Ascending aorta (tissue), 2 donors: ENCODE measurements at regions not wholly inside any gene's neighbourhood (a gene's known extent, or its start where the extent isn't known, plus 50 kb on each side); places are given as distances from the start of the nearest gene placed in this dataset.

ENCODE experiments used
- DNase-seq, 2 donors: peaks; one replicate each; pipeline ENCODE4 v3.0.0-alpha.2; 2019; ENCODE audit warnings: low spot score in 2 of 2
- H3K27ac ChIP-seq, 2 donors: fragments of 200-600 bp; sonication (generic); one replicate each; pipeline ENCODE4 v1.5.1; 2016 to 2017; ENCODE audit warnings: mild to moderate bottlenecking in 1 of 2
- H3K27me3 ChIP-seq: fragments of 200-600 bp; sonication (generic); one replicate; pipeline ENCODE4 v1.5.1; 2017
- H3K36me3 ChIP-seq, 2 donors: fragments of 200-600 bp; sonication (generic); one replicate each; pipeline ENCODE4 v1.5.1; 2016
- H3K4me1 ChIP-seq, 2 donors: fragments of 200-600 bp; sonication (generic); one replicate each; pipeline ENCODE4 v1.5.1; 2016 to 2017; ENCODE audit warnings: mild to moderate bottlenecking in 1 of 2
- H3K4me3 ChIP-seq, 2 donors: fragments of 200-600 bp; sonication (generic); one replicate each; pipeline ENCODE4 v1.5.1; 2016 to 2017; ENCODE audit warnings: mild to moderate bottlenecking in 1 of 2
- H3K9me3 ChIP-seq, 2 donors: fragments of 200-600 bp; sonication (generic); one replicate each; pipeline ENCODE4 v1.5.1; 2016
- intact Hi-C: fragments of 100-400 bp; cut with DNase I; formaldehyde crosslinking; loops from one replicate; pipeline ENCODE4 v1.15.1; 2023
- TF ChIP-seq, protein P1 (sequence below), 3 experiments: fragments of 200-600 bp in 2 of 3; fragments of 450-650 bp in 1 of 3; sonication (generic) in 2 of 3; IDR thresholded peaks; one replicate each; pipeline ENCODE4 v1.5.1; 2016 to 2019; ENCODE audit warnings: antibody characterized with exemption in 3 of 3, mild to moderate bottlenecking in 1 of 3, moderate library complexity in 1 of 3

GRCh38 chr3:81983382-81983781 is 221.9 kb upstream of the GBE1 start:
- intact Hi-C loops: no loop called here
- H3K27me3 ChIP-seq: no peaks in the 10 kb centered on the region
- TF ChIP-seq, protein P1, sequence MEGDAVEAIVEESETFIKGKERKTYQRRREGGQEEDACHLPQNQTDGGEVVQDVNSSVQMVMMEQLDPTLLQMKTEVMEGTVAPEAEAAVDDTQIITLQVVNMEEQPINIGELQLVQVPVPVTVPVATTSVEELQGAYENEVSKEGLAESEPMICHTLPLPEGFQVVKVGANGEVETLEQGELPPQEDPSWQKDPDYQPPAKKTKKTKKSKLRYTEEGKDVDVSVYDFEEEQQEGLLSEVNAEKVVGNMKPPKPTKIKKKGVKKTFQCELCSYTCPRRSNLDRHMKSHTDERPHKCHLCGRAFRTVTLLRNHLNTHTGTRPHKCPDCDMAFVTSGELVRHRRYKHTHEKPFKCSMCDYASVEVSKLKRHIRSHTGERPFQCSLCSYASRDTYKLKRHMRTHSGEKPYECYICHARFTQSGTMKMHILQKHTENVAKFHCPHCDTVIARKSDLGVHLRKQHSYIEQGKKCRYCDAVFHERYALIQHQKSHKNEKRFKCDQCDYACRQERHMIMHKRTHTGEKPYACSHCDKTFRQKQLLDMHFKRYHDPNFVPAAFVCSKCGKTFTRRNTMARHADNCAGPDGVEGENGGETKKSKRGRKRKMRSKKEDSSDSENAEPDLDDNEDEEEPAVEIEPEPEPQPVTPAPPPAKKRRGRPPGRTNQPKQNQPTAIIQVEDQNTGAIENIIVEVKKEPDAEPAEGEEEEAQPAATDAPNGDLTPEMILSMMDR (IDR thresholded peaks at IDR 0.05): no peak
- no peak for DNase-seq
- no peaks in the 10 kb centered on the region for H3K4me1 ChIP-seq
- H3K27ac ChIP-seq: no peak overlapping the region
- H3K9me3 ChIP-seq: no peaks in the 10 kb centered on the region
- H3K36me3 ChIP-seq: no peaks in the 10 kb centered on the region
- H3K4me3 ChIP-seq: no peak overlapping the region

GRCh38 chr3:81980596-81981494 is 219.4 kb upstream of the GBE1 start:
- intact Hi-C loops: no loop called here
- H3K4me3 ChIP-seq: no peak overlapping the region
- TF ChIP-seq, protein P1 (IDR thresholded peaks at IDR 0.05): no peak

DNA sequence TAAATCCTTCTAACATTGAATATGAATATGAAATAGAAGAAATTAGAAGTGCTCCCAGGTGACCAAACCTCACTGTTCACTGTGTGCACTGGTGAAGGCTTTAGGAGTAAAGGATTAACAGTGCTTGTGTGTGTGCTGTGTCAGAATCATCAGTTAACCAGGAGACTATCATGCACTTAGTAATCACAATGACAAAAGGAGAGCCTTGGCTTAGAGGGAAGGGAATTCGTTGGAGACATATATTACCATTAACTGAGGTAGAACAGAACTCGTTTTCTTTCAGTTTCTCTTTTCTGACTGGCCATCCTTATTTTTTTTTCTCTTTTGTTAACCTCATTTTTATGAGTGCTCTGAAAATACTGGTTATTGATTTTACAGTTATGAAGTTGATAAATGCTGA is 213.3 kb upstream of the GBE1 start:
- intact Hi-C loops: no loop called here
- H3K9me3 ChIP-seq: no peaks in the 10 kb centered on the region
- H3K4me3 ChIP-seq: no peak overlapping the region
- TF ChIP-seq, protein P1 (IDR thresholded peaks at IDR 0.05): no peak
- H3K27me3 ChIP-seq: no peaks in the 10 kb centered on the region
- no peak for DNase-seq
- no peaks in the 10 kb centered on the region for H3K4me1 ChIP-seq
- no peak overlapping the region for H3K27ac ChIP-seq
- no peaks in the 10 kb centered on the region for H3K36me3 ChIP-seq

More at GRCh38 chr3:81980596-81981494, 219.4 kb upstream of the GBE1 start:
- no peak for DNase-seq
- no peaks in the 10 kb centered on the region for H3K27me3 ChIP-seq
- no peaks in the 10 kb centered on the region for H3K4me1 ChIP-seq
- H3K27ac ChIP-seq: no peak overlapping the region
- no peaks in the 10 kb centered on the region for H3K9me3 ChIP-seq
- no peaks in the 10 kb centered on the region for H3K36me3 ChIP-seq

- Histone ChIP-seq H3K36me3 (no peaks in the 10 kb centered on the region), H3K27me3 (no peaks in the 10 kb centered on the region), H3K4me1 (no peaks in the 10 kb centered on the region), H3K9me3 (no peaks in the 10 kb centered on the region), H3K4me3 (no peak overlapping the region), H3K27ac (no peak overlapping the region)
- TF ChIP-seq, protein P1 (IDR thresholded peaks at IDR 0.05): no peak
- intact Hi-C loops: no loop called here
- DNase-seq: no peak
Measured at GRCh38 chr3:81968658-81969057, 207.2 kb upstream of the GBE1 start.

GRCh38 chr3:81967393-81967792 is 205.9 kb upstream of the GBE1 start:
- H3K27ac ChIP-seq: no peak overlapping the region
- no peak for DNase-seq
- no peaks in the 10 kb centered on the region for H3K4me1 ChIP-seq
- H3K36me3 ChIP-seq: no peaks in the 10 kb centered on the region
- H3K27me3 ChIP-seq: no peaks in the 10 kb centered on the region
- H3K9me3 ChIP-seq: no peaks in the 10 kb centered on the region
- H3K4me3 ChIP-seq: no peak overlapping the region
- intact Hi-C loops: no loop called here
- TF ChIP-seq, protein P1 (IDR thresholded peaks at IDR 0.05): no peak
